ENCODE measurements at regions not wholly inside any gene's neighbourhood (a gene's known extent, or its start where the extent isn't known, plus 50 kb on each side); places are given as distances from the start of the nearest gene placed in this dataset.

GRCh38 chr4:123315617-123316016 is 81.0 kb upstream of the SPRY1 start:
- Histone ChIP-seq H3K36me3 (replicated peaks in 1 of 2) (no peaks in the 10 kb centered on the region), H3K4me1 (replicated peaks in 1 of 2) (no peaks in the 10 kb centered on the region), H3K27me3 (no peaks in the 10 kb centered on the region), H3K9me3 (replicated peaks in 1 of 3) (peaks cover 0 to 7% (median 0%) of the 10 kb centered on the region in 3 donors), H3K4me3 (no peak overlapping the region), H3K27ac (no peak overlapping the region)
- no peak for DNase-seq
- intact Hi-C loops (cut with DNase I): no loop called here
- TF ChIP-seq CTCF (IDR thresholded peaks at IDR 0.05) (no peak), POLR2A (IDR thresholded peaks at IDR 0.05) (no peak)
- 94 to 100% (median 99%) methylated on average over 1 of the region's 1 CpG for WGBS, 4 donors

- peaks cover 0 to 15% (median 0%) of the 10 kb centered on the region in 3 donors for H3K9me3 ChIP-seq (replicated peaks in 1 of 3)
- intact Hi-C loops (cut with DNase I): no loop called here
- no peak overlapping the region for H3K27ac ChIP-seq
- no peak overlapping the region for H3K4me3 ChIP-seq
- no peak for TF ChIP-seq CTCF (IDR thresholded peaks at IDR 0.05)
- TF ChIP-seq POLR2A (IDR thresholded peaks at IDR 0.05): no peak
- WGBS, 4 donors: 91 to 100% (median 99%) methylated on average over 2 of the region's 2 CpGs
- DNase-seq: no peak
- no peaks in the 10 kb centered on the region for H3K36me3 ChIP-seq (replicated peaks in 1 of 2)
- no peaks in the 10 kb centered on the region for H3K27me3 ChIP-seq
- H3K4me1 ChIP-seq (replicated peaks in 1 of 2): no peaks in the 10 kb centered on the region
Observed at GRCh38 chr4:123317211-123317610, 79.4 kb upstream of the SPRY1 start.

GRCh38 chr4:123319639-123320038 is 77.0 kb upstream of the SPRY1 start:
- Histone ChIP-seq H3K4me1 (replicated peaks in 1 of 2) (no peaks in the 10 kb centered on the region), H3K27me3 (no peaks in the 10 kb centered on the region), H3K9me3 (replicated peaks in 1 of 3) (peaks cover 0 to 15% (median 0%) of the 10 kb centered on the region in 3 donors), H3K27ac (no peak overlapping the region), H3K4me3 (no peak overlapping the region), H3K36me3 (replicated peaks in 1 of 2) (no peaks in the 10 kb centered on the region)
- TF ChIP-seq POLR2A (IDR thresholded peaks at IDR 0.05) (no peak), CTCF (IDR thresholded peaks at IDR 0.05) (no peak)
- DNase-seq: no peak
- intact Hi-C loops (cut with DNase I): no loop called here
- WGBS, 4 donors: 83 to 92% (median 88%) methylated on average over 2 of the region's 2 CpGs

DNA sequence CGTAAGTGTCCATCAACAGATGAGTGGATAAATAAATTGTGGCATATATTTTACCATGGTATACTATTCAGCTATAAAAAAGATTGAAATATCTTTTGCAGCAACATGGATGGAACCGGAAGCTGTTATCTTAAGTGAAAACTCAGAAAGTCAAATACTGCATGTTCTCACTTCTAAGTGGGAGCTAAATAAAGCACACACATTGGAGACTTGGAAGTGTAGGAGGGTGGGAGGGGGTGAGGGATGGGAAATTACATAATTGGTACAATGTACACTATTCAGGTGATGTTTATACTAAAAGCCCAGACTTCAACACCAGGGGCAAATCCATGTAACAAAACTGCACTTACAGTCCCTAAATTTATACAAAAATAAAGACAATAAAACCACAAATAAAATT is 72.6 kb upstream of the SPRY1 start:
- H3K9me3 ChIP-seq (replicated peaks in 1 of 3): peaks cover 0 to 15% (median 0%) of the 10 kb centered on the region in 3 donors
- H3K4me3 ChIP-seq: no peak overlapping the region
- TF ChIP-seq POLR2A (IDR thresholded peaks at IDR 0.05) (no peak), CTCF (IDR thresholded peaks at IDR 0.05) (no peak)
- H3K36me3 ChIP-seq (replicated peaks in 1 of 2): no peaks in the 10 kb centered on the region
- H3K27ac ChIP-seq: no peak overlapping the region
- 96 to 100% (median 98%) methylated on average over 2 of the region's 2 CpGs for WGBS, 4 donors
- intact Hi-C loops (cut with DNase I): no loop called here
- no peaks in the 10 kb centered on the region for H3K4me1 ChIP-seq (replicated peaks in 1 of 2)
- DNase-seq: no peak
- H3K27me3 ChIP-seq: no peaks in the 10 kb centered on the region

All from adrenal gland (tissue), 9 donors.